ENCODE measurements at regions not wholly inside any gene's neighbourhood (a gene's known extent, or its start where the extent isn't known, plus 50 kb on each side); places are given as distances from the start of the nearest gene placed in this dataset.

DNA sequence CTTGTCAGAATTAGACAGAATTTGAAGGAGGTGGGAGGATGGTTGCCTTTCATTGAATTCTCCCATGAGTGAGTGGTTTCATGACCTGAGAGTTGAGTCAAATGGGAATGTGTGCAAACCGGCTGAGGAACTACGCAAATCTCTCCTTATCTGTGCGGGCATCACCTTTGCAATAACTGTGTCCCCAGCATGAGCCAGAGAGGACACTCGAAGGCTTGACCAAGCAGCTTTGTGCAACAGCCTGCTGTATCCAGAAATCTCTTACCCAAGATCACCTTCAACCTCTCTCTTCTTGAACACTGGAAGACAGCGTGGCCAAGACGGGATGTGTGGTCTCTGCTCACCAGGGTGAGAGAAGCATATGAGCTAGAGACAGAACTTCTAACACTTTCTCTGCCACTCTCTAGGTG lies 93.8 kb upstream of the IKZF1 start:
- in situ Hi-C loops (cut with HindIII; ENCODE audit: low sequenced_read_pairs), result no loop called here
- TF ChIP-seq CTCF (IDR thresholded peaks at IDR 0.05; ENCODE audit: low read depth, low read length, missing control alignments), result no peak
- no peak for DNase-seq (ENCODE audit: low read depth)
- H3K4me3 ChIP-seq (ENCODE audit: low read depth, low read length), result no peak overlapping the region

- no peak overlapping the region for H3K4me3 ChIP-seq (ENCODE audit: low read depth, low read length)
- no peak for TF ChIP-seq CTCF (IDR thresholded peaks at IDR 0.05; ENCODE audit: low read depth, low read length, missing control alignments)
- no peak for DNase-seq (ENCODE audit: low read depth)
- in situ Hi-C loops (cut with HindIII; ENCODE audit: low sequenced_read_pairs), result no loop called here
Observed at GRCh38 chr7:50209461-50210135, 94.9 kb upstream of the IKZF1 start.

- in situ Hi-C loops (cut with HindIII; ENCODE audit: low sequenced_read_pairs), result no loop called here
Observed at GRCh38 chr7:50208378-50208982, 96.0 kb upstream of the IKZF1 start.

DNA sequence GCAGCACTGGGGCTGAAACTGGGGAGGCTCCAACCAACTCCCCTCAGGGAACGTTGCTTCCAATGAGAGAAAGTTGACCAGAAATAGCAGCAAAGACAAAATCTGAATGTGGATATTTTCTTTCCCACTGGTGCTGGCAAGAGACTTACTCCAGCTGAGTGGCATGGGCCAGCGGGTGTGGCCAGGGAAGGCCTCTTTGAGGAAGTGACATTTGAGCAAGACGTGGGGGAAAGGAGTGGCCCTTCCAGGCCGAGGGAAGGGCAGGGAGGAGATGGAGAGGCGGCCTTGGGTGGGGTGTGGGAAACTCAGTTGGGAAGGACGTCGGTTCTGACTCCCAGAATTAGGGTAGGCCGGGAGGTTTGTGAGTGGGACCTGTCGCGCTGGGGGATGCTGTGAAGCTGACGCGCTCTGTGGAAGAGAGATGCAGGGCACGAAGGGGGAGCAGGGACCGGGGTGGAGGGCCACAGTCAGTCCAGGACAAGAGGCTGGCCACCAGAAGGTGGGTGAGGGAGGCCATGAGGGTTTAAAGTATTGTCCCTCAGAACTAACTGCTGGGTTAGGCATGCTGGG lies 96.7 kb upstream of the IKZF1 start:
- no peak overlapping the region for H3K4me3 ChIP-seq (ENCODE audit: low read depth, low read length)
- in situ Hi-C loops (cut with HindIII; ENCODE audit: low sequenced_read_pairs), result no loop called here
- no peak for TF ChIP-seq CTCF (IDR thresholded peaks at IDR 0.05; ENCODE audit: low read depth, low read length, missing control alignments)
- DNase-seq (ENCODE audit: low read depth), result no peak

More at GRCh38 chr7:50208378-50208982, 96.0 kb upstream of the IKZF1 start:
- H3K4me3 ChIP-seq (ENCODE audit: low read depth, low read length), result no peak overlapping the region
- no peak for TF ChIP-seq CTCF (IDR thresholded peaks at IDR 0.05; ENCODE audit: low read depth, low read length, missing control alignments)
- DNase-seq (ENCODE audit: low read depth), result no peak

DNA sequence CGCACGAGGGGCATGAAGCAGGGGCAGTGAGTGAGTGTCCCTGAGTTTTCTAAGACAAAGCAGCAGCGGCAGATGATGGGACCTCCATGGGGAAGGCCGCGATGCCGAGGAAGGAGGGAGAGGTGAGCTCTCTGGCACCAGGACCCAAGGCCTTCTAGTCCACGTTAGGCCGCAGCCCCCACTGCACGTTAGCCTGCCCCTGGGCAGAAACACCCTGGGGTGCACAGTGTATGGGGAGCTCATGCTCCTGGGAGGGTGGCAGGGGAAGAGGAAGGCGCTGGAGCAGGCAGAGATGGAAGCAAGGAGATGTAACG lies 97.3 kb upstream of the IKZF1 start:
- no peak overlapping the region for H3K4me3 ChIP-seq (ENCODE audit: low read depth, low read length)
- no peak for DNase-seq (ENCODE audit: low read depth)
- TF ChIP-seq CTCF (IDR thresholded peaks at IDR 0.05; ENCODE audit: low read depth, low read length, missing control alignments), result no peak
- in situ Hi-C loops (cut with HindIII; ENCODE audit: low sequenced_read_pairs), result no loop called here

DNA sequence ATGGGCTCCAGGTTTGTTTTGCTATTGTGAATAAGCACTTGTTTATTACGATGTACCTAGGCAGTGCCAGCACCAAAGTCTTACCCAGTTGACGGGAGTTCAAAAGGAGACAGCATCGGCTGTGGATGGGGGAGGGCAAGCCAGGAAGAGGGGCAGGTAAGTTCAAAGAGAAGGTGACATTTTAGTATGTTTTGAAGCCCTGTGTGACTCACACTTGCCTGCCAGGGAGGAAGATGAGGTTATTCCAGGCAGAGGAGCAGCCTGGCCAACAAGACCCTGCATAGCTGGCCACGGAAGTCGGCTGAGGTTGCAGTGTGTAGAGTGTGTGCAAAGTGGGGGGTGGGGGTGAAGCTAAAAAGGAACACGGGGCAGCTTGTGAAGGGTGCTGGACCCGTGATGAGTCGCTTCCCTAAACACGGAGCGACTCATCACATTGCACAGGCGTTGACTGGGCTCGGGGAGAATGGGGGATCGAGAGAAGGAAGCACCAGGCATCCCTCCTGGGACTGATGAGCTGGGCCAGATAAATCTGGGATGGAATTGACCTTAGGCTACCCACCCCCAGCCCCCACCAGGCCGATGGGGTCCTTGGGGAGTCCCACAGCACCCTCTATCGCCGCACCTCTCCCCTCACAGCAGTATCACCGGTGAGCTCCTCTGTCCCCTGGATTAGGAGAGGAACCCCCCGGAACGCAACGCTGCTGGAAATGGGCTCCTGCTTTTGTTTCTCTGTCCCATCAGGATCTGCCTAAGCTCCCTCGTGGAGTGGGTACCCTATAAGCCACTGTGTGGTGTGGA lies 97.9 kb upstream of the IKZF1 start:
- no peak for DNase-seq (ENCODE audit: low read depth)
- in situ Hi-C loops (cut with HindIII; ENCODE audit: low sequenced_read_pairs), result no loop called here
- H3K4me3 ChIP-seq (ENCODE audit: low read depth, low read length), result no peak overlapping the region

More for the DNA sequence above, 97.9 kb upstream of the IKZF1 start:
- TF ChIP-seq CTCF (IDR thresholded peaks at IDR 0.05; ENCODE audit: low read depth, low read length, missing control alignments), result no peak
